ENCODE measurements at regions not wholly inside any gene's neighbourhood (a gene's known extent, or its start where the extent isn't known, plus 50 kb on each side); places are given as distances from the start of the nearest gene placed in this dataset.
"Not testable (repeated sequence)": the region's sequence is repeated elsewhere in the genome, so short reads cannot be mapped to it uniquely, and the experiment has no call there.

DNA sequence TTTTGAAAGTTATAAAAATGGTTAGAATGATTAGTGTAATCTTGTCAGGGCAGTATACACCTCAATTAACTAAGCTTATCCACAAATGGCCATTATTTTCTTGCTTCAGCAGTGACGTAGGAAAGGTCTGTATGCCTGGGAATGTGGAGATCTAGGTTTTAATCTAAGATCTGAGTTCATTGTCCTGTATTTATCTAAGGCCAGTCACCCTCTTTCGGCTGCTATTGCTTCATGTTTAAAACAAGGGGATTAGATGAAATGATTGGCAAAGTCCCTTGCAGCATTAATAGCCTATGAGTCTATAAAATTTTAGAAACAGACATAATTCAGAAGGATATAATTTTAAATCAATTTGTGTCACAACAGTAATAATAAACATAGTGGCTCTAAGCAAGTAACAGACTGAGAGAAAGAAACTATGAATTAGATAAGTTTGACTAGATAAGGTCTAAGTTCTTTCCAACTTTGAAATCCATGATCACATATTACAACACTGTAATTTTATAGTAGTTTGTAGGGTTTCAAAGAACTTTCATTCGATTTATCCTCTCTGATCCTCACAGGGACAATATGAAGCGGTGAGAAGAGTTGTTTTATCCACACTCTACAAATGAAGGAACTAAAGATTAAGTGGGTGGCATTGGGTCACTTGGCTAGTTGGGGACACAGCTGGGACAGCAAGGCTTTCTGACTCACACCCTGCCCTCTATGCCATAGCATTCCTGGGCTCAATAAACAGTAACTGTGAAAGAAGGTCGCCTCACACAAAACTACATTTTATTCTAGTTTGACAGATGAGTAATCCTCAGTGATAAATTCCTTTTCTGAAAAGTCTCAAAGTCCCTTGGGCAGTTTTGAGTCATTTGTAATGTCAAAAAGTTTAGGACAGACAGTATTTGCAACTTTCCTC is 60.6 kb upstream of the RDX start:
- Histone ChIP-seq H3K4me3 (no peak overlapping the region), H3K4me1 (no peaks in the 10 kb centered on the region), H3K9me3 (no peaks in the 10 kb centered on the region), H3K27me3 (no peaks in the 10 kb centered on the region), H3K27ac (no peak overlapping the region), H3K36me3 (no peaks in the 10 kb centered on the region)
- intact Hi-C loops (cut with DNase I; ENCODE audit: low total_unique reads) (no loop called here), in situ Hi-C loops (cut with MboI; ENCODE audit: low pct_ligation_motif_present in 1 of 4, low pct_unique_long_range_greater_than_20kb in 1 of 4, low sequenced_read_pairs in 3 of 4) (no loop called here)
- WGBS, 2 donors (ENCODE audit: low coverage in 1 of 2), result 69 to 75% methylated on average over 4 to 5 of the region's 5 CpGs
- TF ChIP-seq POLR2A (IDR thresholded peaks at IDR 0.05) (no peak), EP300 (IDR thresholded peaks at IDR 0.05; ENCODE audit: low read depth) (no peak), POLR2AphosphoS5 (IDR thresholded peaks at IDR 0.05) (no peak)
- TF ChIP-seq, protein P1, sequence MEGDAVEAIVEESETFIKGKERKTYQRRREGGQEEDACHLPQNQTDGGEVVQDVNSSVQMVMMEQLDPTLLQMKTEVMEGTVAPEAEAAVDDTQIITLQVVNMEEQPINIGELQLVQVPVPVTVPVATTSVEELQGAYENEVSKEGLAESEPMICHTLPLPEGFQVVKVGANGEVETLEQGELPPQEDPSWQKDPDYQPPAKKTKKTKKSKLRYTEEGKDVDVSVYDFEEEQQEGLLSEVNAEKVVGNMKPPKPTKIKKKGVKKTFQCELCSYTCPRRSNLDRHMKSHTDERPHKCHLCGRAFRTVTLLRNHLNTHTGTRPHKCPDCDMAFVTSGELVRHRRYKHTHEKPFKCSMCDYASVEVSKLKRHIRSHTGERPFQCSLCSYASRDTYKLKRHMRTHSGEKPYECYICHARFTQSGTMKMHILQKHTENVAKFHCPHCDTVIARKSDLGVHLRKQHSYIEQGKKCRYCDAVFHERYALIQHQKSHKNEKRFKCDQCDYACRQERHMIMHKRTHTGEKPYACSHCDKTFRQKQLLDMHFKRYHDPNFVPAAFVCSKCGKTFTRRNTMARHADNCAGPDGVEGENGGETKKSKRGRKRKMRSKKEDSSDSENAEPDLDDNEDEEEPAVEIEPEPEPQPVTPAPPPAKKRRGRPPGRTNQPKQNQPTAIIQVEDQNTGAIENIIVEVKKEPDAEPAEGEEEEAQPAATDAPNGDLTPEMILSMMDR (IDR thresholded peaks at IDR 0.05), result no peak
- DNase-seq, result no peak

DNA sequence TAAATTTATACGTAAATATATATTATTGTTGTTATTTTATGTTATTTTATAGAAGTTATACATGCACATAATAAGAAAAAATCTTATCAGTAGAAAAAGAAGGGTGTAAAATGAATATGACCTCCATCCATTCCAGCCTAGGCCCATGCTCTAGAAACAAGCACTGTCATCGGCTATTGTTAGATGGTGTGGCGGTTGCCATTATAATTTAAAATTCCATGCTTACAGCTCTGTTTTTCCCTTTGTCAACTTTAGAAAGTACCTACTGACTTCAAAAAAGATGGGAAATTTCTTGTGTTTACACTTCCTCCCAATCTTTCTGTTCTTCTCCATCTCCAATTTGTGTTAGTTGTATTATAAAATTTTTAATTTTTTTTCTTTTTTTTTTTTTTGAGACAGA is 61.9 kb upstream of the RDX start:
- H3K4me1 ChIP-seq, result peaks cover 0 to 5% (median 0%) of the 10 kb centered on the region in 4 donors
- no peak for DNase-seq
- intact Hi-C loops (cut with DNase I; ENCODE audit: low total_unique reads), result no loop called here
- no peaks in the 10 kb centered on the region for H3K36me3 ChIP-seq
- 99 to 100% methylated on average over 2 to 3 of the region's 3 CpGs for WGBS, 2 donors (ENCODE audit: low coverage in 1 of 2)
- in situ Hi-C loops (cut with MboI; ENCODE audit: low pct_ligation_motif_present in 1 of 4, low pct_unique_long_range_greater_than_20kb in 1 of 4, low sequenced_read_pairs in 3 of 4), result no loop called here
- no peak overlapping the region for H3K4me3 ChIP-seq
- no peak overlapping the region for H3K27ac ChIP-seq
- H3K27me3 ChIP-seq, result no peaks in the 10 kb centered on the region
- H3K9me3 ChIP-seq, result no peaks in the 10 kb centered on the region
- TF ChIP-seq POLR2AphosphoS5 (IDR thresholded peaks at IDR 0.05) (no peak), POLR2A (IDR thresholded peaks at IDR 0.05) (no peak), EP300 (IDR thresholded peaks at IDR 0.05; ENCODE audit: low read depth) (no peak)
- TF ChIP-seq, protein P1 (IDR thresholded peaks at IDR 0.05), result no peak

DNA sequence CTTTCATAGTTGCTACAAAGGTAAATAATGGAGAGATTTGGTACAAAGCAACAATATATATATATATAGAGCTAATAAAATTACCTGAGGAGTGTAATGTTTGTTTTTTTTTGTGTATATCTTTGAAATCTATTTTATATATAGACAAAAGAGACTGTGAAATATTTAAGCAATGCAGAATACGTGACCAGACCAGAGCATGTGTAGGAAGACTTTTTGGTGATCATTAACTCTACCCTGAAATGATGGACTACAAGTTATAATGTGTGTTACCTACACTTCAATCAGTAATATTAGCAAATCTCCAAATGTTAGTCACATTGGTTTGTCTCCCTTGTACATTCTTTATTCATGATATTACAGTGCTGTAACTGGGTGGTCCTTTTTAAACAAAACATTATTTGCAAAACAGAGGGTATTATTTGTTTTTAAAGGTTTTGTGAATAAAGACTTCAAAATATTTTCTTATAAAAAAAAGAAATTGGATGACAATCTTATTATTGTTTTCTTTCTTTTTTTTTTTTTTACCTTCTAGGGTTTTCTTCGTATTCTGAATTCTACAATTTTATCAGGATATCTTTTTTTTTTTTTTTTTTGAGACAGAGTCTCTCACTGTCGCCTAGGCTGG is 64.5 kb upstream of the RDX start:
- intact Hi-C loops (cut with DNase I; ENCODE audit: low total_unique reads); H3K4me1 ChIP-seq; H3K4me3 ChIP-seq; H3K9me3 ChIP-seq; DNase-seq; H3K27me3 ChIP-seq; in situ Hi-C loops (cut with MboI; ENCODE audit: low pct_ligation_motif_present in 1 of 4, low pct_unique_long_range_greater_than_20kb in 1 of 4, low sequenced_read_pairs in 3 of 4); H3K27ac ChIP-seq; H3K36me3 ChIP-seq: not testable (repeated sequence)
- 85 to 90% methylated on average over 2 to 3 of the region's 3 CpGs for WGBS, 2 donors (ENCODE audit: low coverage in 1 of 2)

DNA sequence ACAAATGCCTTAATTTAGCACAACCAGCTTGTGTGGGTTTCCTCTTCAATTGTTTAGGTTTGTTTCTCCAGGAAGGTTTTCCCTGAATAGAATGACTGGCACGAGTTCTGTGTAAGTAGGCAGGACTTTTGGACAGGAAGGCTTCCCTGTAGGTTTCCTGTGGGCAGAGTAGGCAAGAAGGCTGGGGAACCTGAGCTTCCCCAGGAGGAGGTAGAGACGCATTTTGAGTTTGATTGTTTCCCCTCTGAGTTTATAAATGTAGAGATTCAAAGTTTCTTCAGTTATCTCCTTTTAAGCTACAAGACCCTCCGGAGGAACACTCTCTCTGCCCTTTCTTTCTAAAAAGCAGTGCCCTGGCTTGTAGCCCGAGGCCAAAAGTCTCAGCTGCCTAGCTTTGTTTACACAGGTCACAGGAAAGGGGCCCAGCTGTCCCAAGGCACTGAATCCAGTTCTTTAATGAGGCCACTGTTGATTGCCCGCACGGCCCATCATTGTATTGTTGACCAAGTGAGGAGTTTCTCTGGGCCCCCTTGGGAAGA is 66.6 kb upstream of the RDX start:
- H3K36me3 ChIP-seq, result no peaks in the 10 kb centered on the region
- no peak for TF ChIP-seq POLR2A (IDR thresholded peaks at IDR 0.05)
- no peak for TF ChIP-seq EP300 (IDR thresholded peaks at IDR 0.05; ENCODE audit: low read depth)
- TF ChIP-seq, protein P1 (IDR thresholded peaks at IDR 0.05), result no peak
- TF ChIP-seq POLR2AphosphoS5 (IDR thresholded peaks at IDR 0.05), result no peak
- WGBS, 2 donors (ENCODE audit: low coverage in 1 of 2), result 20 to 40% methylated on average over 3 to 6 of the region's 6 CpGs
- in situ Hi-C loops (cut with MboI; ENCODE audit: low pct_ligation_motif_present in 1 of 4, low pct_unique_long_range_greater_than_20kb in 1 of 4, low sequenced_read_pairs in 3 of 4) (no loop called here), intact Hi-C loops (cut with DNase I; ENCODE audit: low total_unique reads) (no loop called here)
- H3K27ac ChIP-seq, result no peak overlapping the region
- DNase-seq, result no peak
- no peak overlapping the region for H3K4me3 ChIP-seq
- H3K4me1 ChIP-seq, result peaks cover 0 to 5% (median 0%) of the 10 kb centered on the region in 4 donors
- H3K27me3 ChIP-seq, result no peaks in the 10 kb centered on the region
- H3K9me3 ChIP-seq, result no peaks in the 10 kb centered on the region
